ENCODE measurements at regions not wholly inside any gene's neighbourhood (a gene's known extent, or its start where the extent isn't known, plus 50 kb on each side); places are given as distances from the start of the nearest gene placed in this dataset.

GRCh38 chr15:50854601-50855490, 53.6 kb upstream of the AP4E1 start:
- no peak for TF ChIP-seq POLR2AphosphoS5 (IDR thresholded peaks at IDR 0.05)
- TF ChIP-seq CTCF (IDR thresholded peaks at IDR 0.05), result no peak
- no peak for TF ChIP-seq POLR2A (IDR thresholded peaks at IDR 0.05)
- TF ChIP-seq EP300 (IDR thresholded peaks at IDR 0.05), result no peak

Measured in upper lobe of left lung (tissue), 4 donors.